ENCODE measurements at regions not wholly inside any gene's neighbourhood (a gene's known extent, or its start where the extent isn't known, plus 50 kb on each side); places are given as distances from the start of the nearest gene placed in this dataset.

DNA sequence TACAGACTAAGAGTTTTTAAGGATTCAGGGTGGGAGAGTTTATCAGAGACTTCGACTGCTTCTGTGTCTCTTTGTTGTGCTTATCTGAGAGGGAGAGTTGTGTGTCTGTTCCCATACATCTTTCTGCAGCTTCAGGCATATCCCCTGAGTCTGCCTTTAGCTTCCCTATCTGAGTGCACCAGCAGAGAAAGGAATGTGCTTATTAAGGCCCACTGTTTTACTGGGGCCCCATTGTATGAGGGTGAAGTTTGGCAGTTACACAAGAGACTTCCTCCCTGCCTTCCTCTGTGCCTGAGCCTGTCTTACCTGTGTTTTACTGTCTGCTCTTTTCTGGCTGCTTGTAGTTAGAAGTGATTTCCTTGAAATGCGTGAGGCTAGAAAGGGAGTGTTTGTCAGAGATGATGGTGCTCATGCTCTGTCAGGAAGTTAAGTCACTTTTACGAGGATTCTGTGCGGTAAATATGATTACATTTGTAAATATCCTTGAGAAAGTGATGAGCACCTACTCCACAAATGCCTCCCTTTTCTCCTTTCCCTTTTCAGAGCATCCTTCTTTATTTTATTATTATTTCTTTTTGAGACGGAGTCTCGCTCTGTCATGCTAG lies 1228.9 kb upstream of the MIR17HG start:
- Histone ChIP-seq H3K9me3 (ENCODE audit: control insufficient read depth, insufficient read depth, low read depth, low read length) (no peaks in the 10 kb centered on the region), H3K4me3 (ENCODE audit: low read depth, low read length) (no peak overlapping the region), H3K36me3 (ENCODE audit: control insufficient read depth in 2 of 2, insufficient read depth in 1 of 2, low read length in 2 of 2) (no peaks in the 10 kb centered on the region), H3K27ac (ENCODE audit: extremely low read depth, low read depth, low read length) (no peak overlapping the region), H3K4me1 (ENCODE audit: control insufficient read depth, insufficient read depth, low read length) (no peaks in the 10 kb centered on the region)
- ChIA-PET POLR2A (no interaction called here), CTCF (no interaction called here)
- TF ChIP-seq ZNF335 (tag by site-specific recombination; conservative IDR thresholded peaks at IDR 0.05) (no peak), ZNF16 (tag by site-specific recombination; IDR thresholded peaks at IDR 0.05; ENCODE audit: low read depth) (no peak), HOXA7 (CRISPR knock-in tag; IDR thresholded peaks at IDR 0.05; ENCODE audit: borderline replicate concordance) (no peak), ZNF664 (tag by site-specific recombination; IDR thresholded peaks at IDR 0.05) (no peak), ZNF585B (tag by site-specific recombination; IDR thresholded peaks at IDR 0.05) (no peak), ZNF341 (tag by site-specific recombination; IDR thresholded peaks at IDR 0.05; ENCODE audit: low read depth) (no peak), SETDB1 (IDR thresholded peaks at IDR 0.05; ENCODE audit: insufficient read length, low read length) (no peak), ZNF140 (tag by site-specific recombination; IDR thresholded peaks at IDR 0.05) (no peak), YY1 (tag by site-specific recombination; IDR thresholded peaks at IDR 0.05) (no peak), ZNF221 (tag by site-specific recombination; IDR thresholded peaks at IDR 0.05; ENCODE audit: borderline replicate concordance) (no peak)
- TF ChIP-seq, protein P1, sequence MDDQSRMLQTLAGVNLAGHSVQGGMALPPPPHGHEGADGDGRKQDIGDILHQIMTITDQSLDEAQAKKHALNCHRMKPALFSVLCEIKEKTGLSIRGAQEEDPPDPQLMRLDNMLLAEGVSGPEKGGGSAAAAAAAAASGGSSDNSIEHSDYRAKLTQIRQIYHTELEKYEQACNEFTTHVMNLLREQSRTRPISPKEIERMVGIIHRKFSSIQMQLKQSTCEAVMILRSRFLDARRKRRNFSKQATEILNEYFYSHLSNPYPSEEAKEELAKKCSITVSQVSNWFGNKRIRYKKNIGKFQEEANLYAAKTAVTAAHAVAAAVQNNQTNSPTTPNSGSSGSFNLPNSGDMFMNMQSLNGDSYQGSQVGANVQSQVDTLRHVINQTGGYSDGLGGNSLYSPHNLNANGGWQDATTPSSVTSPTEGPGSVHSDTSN (CRISPR knock-in tag; IDR thresholded peaks at IDR 0.05) = no peak
- TF ChIP-seq, protein P2, sequence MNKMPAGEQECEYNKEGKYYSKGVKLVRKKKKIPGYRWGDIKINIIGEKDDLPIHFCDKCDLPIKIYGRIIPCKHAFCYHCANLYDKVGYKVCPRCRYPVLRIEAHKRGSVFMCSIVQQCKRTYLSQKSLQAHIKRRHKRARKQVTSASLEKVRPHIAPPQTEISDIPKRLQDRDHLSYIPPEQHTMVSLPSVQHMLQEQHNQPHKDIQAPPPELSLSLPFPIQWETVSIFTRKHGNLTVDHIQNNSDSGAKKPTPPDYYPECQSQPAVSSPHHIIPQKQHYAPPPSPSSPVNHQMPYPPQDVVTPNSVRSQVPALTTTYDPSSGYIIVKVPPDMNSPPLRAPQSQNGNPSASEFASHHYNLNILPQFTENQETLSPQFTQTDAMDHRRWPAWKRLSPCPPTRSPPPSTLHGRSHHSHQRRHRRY (tag by site-specific recombination; IDR thresholded peaks at IDR 0.05) = no peak
- TF ChIP-seq, protein P3, sequence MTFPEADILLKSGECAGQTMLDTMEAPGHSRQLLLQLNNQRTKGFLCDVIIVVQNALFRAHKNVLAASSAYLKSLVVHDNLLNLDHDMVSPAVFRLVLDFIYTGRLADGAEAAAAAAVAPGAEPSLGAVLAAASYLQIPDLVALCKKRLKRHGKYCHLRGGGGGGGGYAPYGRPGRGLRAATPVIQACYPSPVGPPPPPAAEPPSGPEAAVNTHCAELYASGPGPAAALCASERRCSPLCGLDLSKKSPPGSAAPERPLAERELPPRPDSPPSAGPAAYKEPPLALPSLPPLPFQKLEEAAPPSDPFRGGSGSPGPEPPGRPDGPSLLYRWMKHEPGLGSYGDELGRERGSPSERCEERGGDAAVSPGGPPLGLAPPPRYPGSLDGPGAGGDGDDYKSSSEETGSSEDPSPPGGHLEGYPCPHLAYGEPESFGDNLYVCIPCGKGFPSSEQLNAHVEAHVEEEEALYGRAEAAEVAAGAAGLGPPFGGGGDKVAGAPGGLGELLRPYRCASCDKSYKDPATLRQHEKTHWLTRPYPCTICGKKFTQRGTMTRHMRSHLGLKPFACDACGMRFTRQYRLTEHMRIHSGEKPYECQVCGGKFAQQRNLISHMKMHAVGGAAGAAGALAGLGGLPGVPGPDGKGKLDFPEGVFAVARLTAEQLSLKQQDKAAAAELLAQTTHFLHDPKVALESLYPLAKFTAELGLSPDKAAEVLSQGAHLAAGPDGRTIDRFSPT (tag by site-specific recombination; IDR thresholded peaks at IDR 0.05) = no peak

DNA sequence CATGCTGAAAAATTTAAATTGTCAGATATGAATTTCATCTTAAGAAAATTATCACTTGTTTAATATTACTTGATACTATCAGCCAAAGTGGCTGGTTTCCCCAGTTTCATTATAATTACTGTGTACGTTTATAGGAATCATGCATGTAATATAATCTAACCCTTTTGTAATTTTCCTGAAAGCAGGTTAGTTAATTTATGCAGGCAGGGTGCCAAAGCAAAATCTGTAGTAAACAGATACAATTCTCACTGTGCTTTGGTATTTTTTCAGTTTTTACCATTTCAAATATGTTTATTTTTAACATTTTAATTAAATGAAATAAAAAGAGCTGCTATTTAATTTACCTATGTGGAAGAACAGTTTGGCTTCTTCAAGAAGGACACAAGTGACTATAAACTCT lies 1227.5 kb upstream of the MIR17HG start:
- ChIA-PET POLR2A (no interaction called here), CTCF (no interaction called here)
- Histone ChIP-seq H3K4me1 (ENCODE audit: control insufficient read depth, insufficient read depth, low read length) (no peaks in the 10 kb centered on the region), H3K36me3 (ENCODE audit: control insufficient read depth in 2 of 2, insufficient read depth in 1 of 2, low read length in 2 of 2) (no peaks in the 10 kb centered on the region), H3K4me3 (ENCODE audit: low read depth, low read length) (no peak overlapping the region), H3K9me3 (ENCODE audit: control insufficient read depth, insufficient read depth, low read depth, low read length) (no peaks in the 10 kb centered on the region), H3K27ac (ENCODE audit: extremely low read depth, low read depth, low read length) (no peak overlapping the region)
- TF ChIP-seq GLI4 (tag by site-specific recombination; IDR thresholded peaks at IDR 0.05) = no peak
- TF ChIP-seq ZNF157 (tag by site-specific recombination; IDR thresholded peaks at IDR 0.05) = no peak
- no peak for TF ChIP-seq FEZF1 (tag by site-specific recombination; IDR thresholded peaks at IDR 0.05)
- TF ChIP-seq, protein P4, sequence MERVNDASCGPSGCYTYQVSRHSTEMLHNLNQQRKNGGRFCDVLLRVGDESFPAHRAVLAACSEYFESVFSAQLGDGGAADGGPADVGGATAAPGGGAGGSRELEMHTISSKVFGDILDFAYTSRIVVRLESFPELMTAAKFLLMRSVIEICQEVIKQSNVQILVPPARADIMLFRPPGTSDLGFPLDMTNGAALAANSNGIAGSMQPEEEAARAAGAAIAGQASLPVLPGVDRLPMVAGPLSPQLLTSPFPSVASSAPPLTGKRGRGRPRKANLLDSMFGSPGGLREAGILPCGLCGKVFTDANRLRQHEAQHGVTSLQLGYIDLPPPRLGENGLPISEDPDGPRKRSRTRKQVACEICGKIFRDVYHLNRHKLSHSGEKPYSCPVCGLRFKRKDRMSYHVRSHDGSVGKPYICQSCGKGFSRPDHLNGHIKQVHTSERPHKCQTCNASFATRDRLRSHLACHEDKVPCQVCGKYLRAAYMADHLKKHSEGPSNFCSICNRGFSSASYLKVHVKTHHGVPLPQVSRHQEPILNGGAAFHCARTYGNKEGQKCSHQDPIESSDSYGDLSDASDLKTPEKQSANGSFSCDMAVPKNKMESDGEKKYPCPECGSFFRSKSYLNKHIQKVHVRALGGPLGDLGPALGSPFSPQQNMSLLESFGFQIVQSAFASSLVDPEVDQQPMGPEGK (tag by site-specific recombination; IDR thresholded peaks at IDR 0.05) = no peak
- TF ChIP-seq ZNF660 (tag by site-specific recombination; IDR thresholded peaks at IDR 0.05) = no peak
- TF ChIP-seq, protein P5, sequence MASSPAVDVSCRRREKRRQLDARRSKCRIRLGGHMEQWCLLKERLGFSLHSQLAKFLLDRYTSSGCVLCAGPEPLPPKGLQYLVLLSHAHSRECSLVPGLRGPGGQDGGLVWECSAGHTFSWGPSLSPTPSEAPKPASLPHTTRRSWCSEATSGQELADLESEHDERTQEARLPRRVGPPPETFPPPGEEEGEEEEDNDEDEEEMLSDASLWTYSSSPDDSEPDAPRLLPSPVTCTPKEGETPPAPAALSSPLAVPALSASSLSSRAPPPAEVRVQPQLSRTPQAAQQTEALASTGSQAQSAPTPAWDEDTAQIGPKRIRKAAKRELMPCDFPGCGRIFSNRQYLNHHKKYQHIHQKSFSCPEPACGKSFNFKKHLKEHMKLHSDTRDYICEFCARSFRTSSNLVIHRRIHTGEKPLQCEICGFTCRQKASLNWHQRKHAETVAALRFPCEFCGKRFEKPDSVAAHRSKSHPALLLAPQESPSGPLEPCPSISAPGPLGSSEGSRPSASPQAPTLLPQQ (tag by site-specific recombination; IDR thresholded peaks at IDR 0.05) = no peak
- TF ChIP-seq, protein P6, sequence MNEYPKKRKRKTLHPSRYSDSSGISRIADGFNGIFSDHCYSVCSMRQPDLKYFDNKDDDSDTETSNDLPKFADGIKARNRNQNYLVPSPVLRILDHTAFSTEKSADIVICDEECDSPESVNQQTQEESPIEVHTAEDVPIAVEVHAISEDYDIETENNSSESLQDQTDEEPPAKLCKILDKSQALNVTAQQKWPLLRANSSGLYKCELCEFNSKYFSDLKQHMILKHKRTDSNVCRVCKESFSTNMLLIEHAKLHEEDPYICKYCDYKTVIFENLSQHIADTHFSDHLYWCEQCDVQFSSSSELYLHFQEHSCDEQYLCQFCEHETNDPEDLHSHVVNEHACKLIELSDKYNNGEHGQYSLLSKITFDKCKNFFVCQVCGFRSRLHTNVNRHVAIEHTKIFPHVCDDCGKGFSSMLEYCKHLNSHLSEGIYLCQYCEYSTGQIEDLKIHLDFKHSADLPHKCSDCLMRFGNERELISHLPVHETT (tag by site-specific recombination; IDR thresholded peaks at IDR 0.05) = no peak
- TF ChIP-seq ZNF510 (tag by site-specific recombination; IDR thresholded peaks at IDR 0.05; ENCODE audit: insufficient replicate concordance) = no peak
- TF ChIP-seq ZNF626 (tag by site-specific recombination; IDR thresholded peaks at IDR 0.05) = no peak
- TF ChIP-seq ZNF777 (tag by site-specific recombination; IDR thresholded peaks at IDR 0.05; ENCODE audit: borderline replicate concordance) = no peak
- TF ChIP-seq ZNF670 (tag by site-specific recombination; IDR thresholded peaks at IDR 0.05; ENCODE audit: low read depth) = no peak
- TF ChIP-seq YY2 (tag by site-specific recombination; IDR thresholded peaks at IDR 0.05) = no peak
- no peak for TF ChIP-seq ZNF549 (tag by site-specific recombination; IDR thresholded peaks at IDR 0.05)
- no peak for TF ChIP-seq EGR2 (tag by site-specific recombination; IDR thresholded peaks at IDR 0.05; ENCODE audit: low read depth)
- no peak for TF ChIP-seq GFI1B (tag by site-specific recombination; IDR thresholded peaks at IDR 0.05)

Measured in HEK293 (cell line).